IMR-90 (cell line): ENCODE measurements at regions not wholly inside any gene's neighbourhood (a gene's known extent, or its start where the extent isn't known, plus 50 kb on each side); places are given as distances from the start of the nearest gene placed in this dataset.

Experiments
- ATAC-seq: fragments of 200-7000 bp; cut with Tn5 transposase; 2 replicates; pipeline ENCODE4 v1.9.1; 2020; ENCODE audit warnings: low read depth, mild to moderate bottlenecking, moderate library complexity
- BruUV-seq: library from RNA; stranded (reverse); fragments of 400-500 nt; replicated peaks from 2 replicates; lab custom pipeline; 2021; lab: Mats Ljungman, UMichigan
- CTCF ChIA-PET: fragments of 300-600 bp; formaldehyde crosslinking; extraction: SDS; loops from one replicate; lab custom pipeline; 2021; ENCODE audit warnings: antibody characterized with exemption; lab: Yijun Ruan, JAX
- POLR2A ChIA-PET: fragments of 300-600 bp; sonication (Branson Sonifier 250); formaldehyde crosslinking; loops from one replicate; lab custom pipeline; 2022; ENCODE audit warnings: antibody characterized with exemption; ENCODE audit not compliant: unreplicated experiment; lab: Charles Lee
- DNase-seq: peaks from one replicate; pipeline ENCODE4 v3.0.0; 2013
- H2AFZ ChIP-seq: replicated peaks from 2 replicates; pipeline ENCODE3; 2013; ENCODE audit warnings: low read length, mild to moderate bottlenecking; ENCODE audit not compliant: poor library complexity
- H2AK5ac ChIP-seq: 2 replicates; pipeline ENCODE4 v1.6.1; 2013; ENCODE audit warnings: low read depth, low read length, inconsistent platforms
- H2AK9ac ChIP-seq: replicated peaks from 2 replicates; pipeline ENCODE3; 2013; ENCODE audit warnings: mild to moderate bottlenecking, low read depth, low read length, moderate library complexity; ENCODE audit not compliant: poor library complexity
- H2BK120ac ChIP-seq: 2 replicates; pipeline ENCODE4 v1.6.1; 2013; ENCODE audit warnings: low read depth, low read length, inconsistent platforms
- H2BK15ac ChIP-seq: 3 replicates; pipeline ENCODE4 v1.6.1; 2013; ENCODE audit warnings: low read depth, low read length, inconsistent platforms
- H2BK20ac ChIP-seq: 2 replicates; pipeline ENCODE4 v1.6.1; 2013; ENCODE audit warnings: low read depth, mild to moderate bottlenecking, inconsistent platforms, low read length, moderate library complexity
- H2BK5ac ChIP-seq: 2 replicates; pipeline ENCODE4 v1.6.1; 2013; ENCODE audit warnings: mild to moderate bottlenecking, low read depth, low read length, inconsistent platforms; ENCODE audit not compliant: poor library complexity, severe bottlenecking
- H3K14ac ChIP-seq: replicated peaks from 2 replicates; pipeline ENCODE4 v1.6.1; 2013; ENCODE audit warnings: low read depth, low read length, inconsistent platforms
- H3K18ac ChIP-seq: 2 replicates; pipeline ENCODE4 v1.6.1; 2013; ENCODE audit warnings: low read depth, low read length, control low read depth
- H3K23ac ChIP-seq: 2 replicates; pipeline ENCODE4 v1.6.1; 2013; ENCODE audit warnings: low read depth, low read length, inconsistent platforms
- H3K27ac ChIP-seq: 2 replicates; pipeline ENCODE4 v1.5.1; 2013; ENCODE audit warnings: mild to moderate bottlenecking, control low read depth, low read length; ENCODE audit not compliant: insufficient read depth
- H3K27me3 ChIP-seq: 2 replicates; pipeline ENCODE4 v1.6.1; 2013; ENCODE audit warnings: low read length; ENCODE audit not compliant: control insufficient read depth, insufficient read depth
- H3K36me3 ChIP-seq: 2 replicates; pipeline ENCODE4 v1.6.1; 2013; ENCODE audit warnings: low read length, mixed read lengths; ENCODE audit not compliant: control insufficient read depth, insufficient read depth
- H3K4ac ChIP-seq: 2 replicates; pipeline ENCODE4 v1.6.1; 2013; ENCODE audit warnings: low read depth, low read length, inconsistent platforms
- H3K4me1 ChIP-seq: 2 replicates; pipeline ENCODE4 v1.6.1; 2013; ENCODE audit warnings: low read length, mixed read lengths; ENCODE audit not compliant: control insufficient read depth, insufficient read depth
- H3K4me2 ChIP-seq: 2 replicates; pipeline ENCODE4 v1.6.1; 2013; ENCODE audit warnings: low read depth, mild to moderate bottlenecking, control low read depth, low read length, moderate library complexity
- H3K4me3 ChIP-seq: 2 replicates; pipeline ENCODE4 v1.5.1; 2013; ENCODE audit warnings: low read depth, mild to moderate bottlenecking, control low read depth, low read length, moderate library complexity; ENCODE audit not compliant: insufficient read depth
- H3K56ac ChIP-seq: 2 replicates; pipeline ENCODE4 v1.6.1; 2013; ENCODE audit warnings: low read length, inconsistent platforms; ENCODE audit not compliant: insufficient read depth; ENCODE audit errors: extremely low read depth
- H3K79me1 ChIP-seq, 2 experiments: 2 replicates each; pipeline ENCODE4 v1.6.1; 2013; ENCODE audit warnings: low read length in 2 of 2, inconsistent platforms in 1 of 2, low read depth in 1 of 2
- H3K9ac ChIP-seq: 2 replicates; pipeline ENCODE4 v1.6.1; 2013; ENCODE audit warnings: low read depth, low read length, control low read depth
- H3K9me1 ChIP-seq: 2 replicates; pipeline ENCODE4 v1.6.1; 2013; ENCODE audit warnings: low read length, inconsistent platforms; ENCODE audit not compliant: insufficient read depth
- H3K9me3 ChIP-seq: 2 replicates; pipeline ENCODE4 v1.6.1; 2013; ENCODE audit warnings: low read length; ENCODE audit not compliant: control insufficient read depth, insufficient read depth
- H4K20me1 ChIP-seq: 2 replicates; pipeline ENCODE4 v1.6.1; 2013; ENCODE audit warnings: low read length, inconsistent platforms; ENCODE audit not compliant: insufficient read depth
- H4K5ac ChIP-seq: 2 replicates; pipeline ENCODE4 v1.6.1; 2013; ENCODE audit warnings: mild to moderate bottlenecking, low read depth, low read length, control low read depth
- H4K8ac ChIP-seq, 2 experiments: 2 replicates each; pipeline ENCODE4 v1.6.1; 2013; ENCODE audit warnings: low read depth in 2 of 2, low read length in 2 of 2, control low read depth in 1 of 2, inconsistent platforms in 1 of 2
- H4K91ac ChIP-seq: 2 replicates; pipeline ENCODE4 v1.6.1; 2013; ENCODE audit warnings: low read depth, low read length, inconsistent platforms; ENCODE audit not compliant: insufficient read depth
- BHLHE40 ChIP-seq: fragments of 150-350 bp; IDR thresholded peaks from 2 replicates; pipeline ENCODE4 v1.6.1; 2016; ENCODE audit warnings: mild to moderate bottlenecking, low read depth, low read length
- CEBPB ChIP-seq: IDR thresholded peaks from 2 replicates; pipeline ENCODE4 v1.6.1; 2012; ENCODE audit warnings: low read depth, low read length, improper control_type of control experiment
- CHD1 ChIP-seq: IDR thresholded peaks from 2 replicates; pipeline ENCODE4 v1.6.1; 2012; ENCODE audit warnings: low read depth, low read length, improper control_type of control experiment
- ELK1 ChIP-seq: fragments of 150-350 bp; IDR thresholded peaks from 2 replicates; pipeline ENCODE4 v1.6.1; 2016; ENCODE audit warnings: low read depth, mild to moderate bottlenecking, low read length, moderate library complexity, borderline replicate concordance
- FOS ChIP-seq: fragments of 150-350 bp; IDR thresholded peaks from 2 replicates; pipeline ENCODE4 v1.6.1; 2016; ENCODE audit warnings: low read depth, low read length
- MAFK ChIP-seq: IDR thresholded peaks from 2 replicates; pipeline ENCODE4 v1.6.1; 2012; ENCODE audit warnings: low read depth, low read length, improper control_type of control experiment
- MAZ ChIP-seq: IDR thresholded peaks from 2 replicates; pipeline ENCODE4 v1.6.1; 2012; ENCODE audit warnings: low read depth, mild to moderate bottlenecking, low read length, improper control_type of control experiment, moderate library complexity, borderline replicate concordance
- MXI1 ChIP-seq: IDR thresholded peaks from 2 replicates; pipeline ENCODE4 v1.6.1; 2012; ENCODE audit warnings: low read depth, mild to moderate bottlenecking, low read length, moderate library complexity, borderline replicate concordance
- NFE2L2 ChIP-seq: fragments of 150-350 bp; IDR thresholded peaks from 2 replicates; pipeline ENCODE4 v1.6.1; 2016; ENCODE audit warnings: low read depth, mild to moderate bottlenecking, low read length
- POLR2A ChIP-seq: IDR thresholded peaks from 2 replicates; pipeline ENCODE4 v1.6.1; 2012; ENCODE audit warnings: mild to moderate bottlenecking, low read depth, low read length
- RAD21 ChIP-seq: IDR thresholded peaks from 2 replicates; pipeline ENCODE4 v1.6.1; 2012; ENCODE audit warnings: low read length, improper control_type of control experiment
- RCOR1 ChIP-seq: IDR thresholded peaks from 2 replicates; pipeline ENCODE4 v1.6.1; 2012; ENCODE audit warnings: mild to moderate bottlenecking, low read length, improper control_type of control experiment; ENCODE audit not compliant: insufficient replicate concordance
- RFX5 ChIP-seq: IDR thresholded peaks from 2 replicates; pipeline ENCODE4 v1.8.0; 2012; ENCODE audit warnings: low read depth, mild to moderate bottlenecking, low read length, moderate library complexity
- SMC3 ChIP-seq: fragments of 150-350 bp; IDR thresholded peaks from 2 replicates; pipeline ENCODE4 v1.6.1; 2016; ENCODE audit warnings: low read depth, mild to moderate bottlenecking, antibody characterized with exemption, low read length, moderate library complexity
- WGBS, 2 experiments: methylation state at CpG; one replicate each; pipeline versions ENCODE4 v1.1.5 to v1.1.7; 2013; ENCODE audit warnings: missing lambda C conversion rate in 2 of 2; ENCODE audit not compliant: insufficient read length in 1 of 2; ENCODE audit errors: extremely low coverage in 2 of 2; 5-methylcytosine and 5-hydroxymethylcytosine counted together
- dilution Hi-C: fragments of 300-500 bp; cut with HindIII; formaldehyde crosslinking; loops from one replicate; pipeline ENCODE4 v1.14.3; 2018; ENCODE audit warnings: low sequenced_read_pairs; ENCODE audit not compliant: unreplicated experiment
- in situ Hi-C: fragments of 300-500 bp; cut with MboI; formaldehyde crosslinking; loops from 3 replicates; pipeline ENCODE4 v1.14.3; 2019; ENCODE audit warnings: low sequenced_read_pairs, inconsistent platforms, mixed read lengths
- intact Hi-C: fragments of 100-400 bp; cut with micrococcal nuclease; formaldehyde crosslinking; loops from 2 replicates; pipeline ENCODE4 v1.10.0; 2022
- TF ChIP-seq, protein P1 (sequence below): fragments of 150-350 bp; IDR thresholded peaks from 2 replicates; pipeline ENCODE4 v1.6.1; 2017; ENCODE audit warnings: mild to moderate bottlenecking, antibody characterized with exemption, low read length, low read depth
- TF ChIP-seq, protein P2 (sequence below): conservative IDR thresholded peaks from 2 replicates; pipeline ENCODE4 v1.5.1; 2012; ENCODE audit warnings: mild to moderate bottlenecking, low read depth, low read length, improper control_type of control experiment

GRCh38 chr5:5793242-5794117, 371.0 kb downstream of the ICE1 start:
- ChIA-PET CTCF (no interaction called here), POLR2A (no interaction called here)
- H3K27me3 ChIP-seq = no peaks in the 10 kb centered on the region
- H3K9me3 ChIP-seq = peaks cover 13% of the 10 kb centered on the region
- no peaks in the 10 kb centered on the region for H3K4me1 ChIP-seq
- dilution Hi-C loops (no loop called here), in situ Hi-C loops (no loop called here), intact Hi-C loops (no loop called here)
- no peak overlapping the region for H2AFZ ChIP-seq
- H3K56ac ChIP-seq = no peak overlapping the region
- H3K4ac ChIP-seq = no peak overlapping the region
- no peak overlapping the region for H2AK5ac ChIP-seq
- H2BK5ac ChIP-seq = no peak overlapping the region
- no TSS peak for BruUV-seq
- no peak overlapping the region for H3K4me3 ChIP-seq
- H3K23ac ChIP-seq = no peak overlapping the region
- H3K36me3 ChIP-seq = no peaks in the 10 kb centered on the region
- no peak overlapping the region for H2BK120ac ChIP-seq
- no peak overlapping the region for H3K27ac ChIP-seq
- H2AK9ac ChIP-seq = no peak overlapping the region
- WGBS, 2 experiments = 60% methylated on average over 1 of the region's 10 CpGs; no CpG with 5 or more reads in 1 of the 2 experiments
- ATAC-seq (no peak), DNase-seq (no peak)
- no peak overlapping the region for H2BK20ac ChIP-seq
- H3K79me1 ChIP-seq = no peaks in the 10 kb centered on the region
- TF ChIP-seq MAZ (no peak), RFX5 (no peak), MXI1 (no peak), NFE2L2 (no peak), FOS (no peak), CEBPB (no peak), RCOR1 (no peak), MAFK (no peak), ELK1 (no peak), BHLHE40 (no peak), RAD21 (no peak), CHD1 (no peak), POLR2A (no peak), SMC3 (no peak)
- TF ChIP-seq, protein P1, sequence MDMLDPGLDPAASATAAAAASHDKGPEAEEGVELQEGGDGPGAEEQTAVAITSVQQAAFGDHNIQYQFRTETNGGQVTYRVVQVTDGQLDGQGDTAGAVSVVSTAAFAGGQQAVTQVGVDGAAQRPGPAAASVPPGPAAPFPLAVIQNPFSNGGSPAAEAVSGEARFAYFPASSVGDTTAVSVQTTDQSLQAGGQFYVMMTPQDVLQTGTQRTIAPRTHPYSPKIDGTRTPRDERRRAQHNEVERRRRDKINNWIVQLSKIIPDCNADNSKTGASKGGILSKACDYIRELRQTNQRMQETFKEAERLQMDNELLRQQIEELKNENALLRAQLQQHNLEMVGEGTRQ = no peak
- TF ChIP-seq, protein P2, sequence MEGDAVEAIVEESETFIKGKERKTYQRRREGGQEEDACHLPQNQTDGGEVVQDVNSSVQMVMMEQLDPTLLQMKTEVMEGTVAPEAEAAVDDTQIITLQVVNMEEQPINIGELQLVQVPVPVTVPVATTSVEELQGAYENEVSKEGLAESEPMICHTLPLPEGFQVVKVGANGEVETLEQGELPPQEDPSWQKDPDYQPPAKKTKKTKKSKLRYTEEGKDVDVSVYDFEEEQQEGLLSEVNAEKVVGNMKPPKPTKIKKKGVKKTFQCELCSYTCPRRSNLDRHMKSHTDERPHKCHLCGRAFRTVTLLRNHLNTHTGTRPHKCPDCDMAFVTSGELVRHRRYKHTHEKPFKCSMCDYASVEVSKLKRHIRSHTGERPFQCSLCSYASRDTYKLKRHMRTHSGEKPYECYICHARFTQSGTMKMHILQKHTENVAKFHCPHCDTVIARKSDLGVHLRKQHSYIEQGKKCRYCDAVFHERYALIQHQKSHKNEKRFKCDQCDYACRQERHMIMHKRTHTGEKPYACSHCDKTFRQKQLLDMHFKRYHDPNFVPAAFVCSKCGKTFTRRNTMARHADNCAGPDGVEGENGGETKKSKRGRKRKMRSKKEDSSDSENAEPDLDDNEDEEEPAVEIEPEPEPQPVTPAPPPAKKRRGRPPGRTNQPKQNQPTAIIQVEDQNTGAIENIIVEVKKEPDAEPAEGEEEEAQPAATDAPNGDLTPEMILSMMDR = no peak
- H3K18ac ChIP-seq = no peak overlapping the region
- no peaks in the 10 kb centered on the region for H4K20me1 ChIP-seq
- no peak overlapping the region for H3K14ac ChIP-seq
- H4K5ac ChIP-seq = no peak overlapping the region
- no peak overlapping the region for H4K91ac ChIP-seq
- H3K4me2 ChIP-seq = no peak overlapping the region
- H3K9me1 ChIP-seq = no peaks in the 10 kb centered on the region
- no peak overlapping the region for H4K8ac ChIP-seq
- H2BK15ac ChIP-seq = no peak overlapping the region
- H3K9ac ChIP-seq = no peak overlapping the region
